Pulmonary artery endothelial cell (primary cell): ENCODE measurements at regions not wholly inside any gene's neighbourhood (a gene's known extent, or its start where the extent isn't known, plus 50 kb on each side); places are given as distances from the start of the nearest gene placed in this dataset.

Experiments used
- DNase-seq: peaks from one replicate; pipeline ENCODE4 v3.0.0-alpha.2; 2011; ENCODE audit warnings: low read depth, low spot score

DNA sequence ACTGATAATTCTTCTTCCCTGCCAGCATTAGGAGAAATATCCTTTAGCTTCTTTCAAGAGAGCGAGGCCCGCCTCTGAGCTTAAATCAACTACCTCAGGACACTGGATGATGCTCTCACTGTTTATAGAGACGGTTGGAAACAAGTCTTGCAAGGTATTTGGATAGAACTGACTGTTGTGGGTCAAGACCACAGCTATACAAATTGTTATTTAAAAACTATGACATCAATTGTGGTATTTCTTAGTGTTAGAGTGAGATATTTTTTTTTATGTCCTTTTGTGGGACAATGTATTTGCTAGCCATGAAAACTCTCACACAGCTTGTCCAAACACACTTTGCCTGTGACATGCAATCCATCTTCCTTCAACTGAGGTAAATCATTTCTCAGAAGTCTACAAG, 136.3 kb upstream of the PHACTR1 start:
- no peak for DNase-seq

DNA sequence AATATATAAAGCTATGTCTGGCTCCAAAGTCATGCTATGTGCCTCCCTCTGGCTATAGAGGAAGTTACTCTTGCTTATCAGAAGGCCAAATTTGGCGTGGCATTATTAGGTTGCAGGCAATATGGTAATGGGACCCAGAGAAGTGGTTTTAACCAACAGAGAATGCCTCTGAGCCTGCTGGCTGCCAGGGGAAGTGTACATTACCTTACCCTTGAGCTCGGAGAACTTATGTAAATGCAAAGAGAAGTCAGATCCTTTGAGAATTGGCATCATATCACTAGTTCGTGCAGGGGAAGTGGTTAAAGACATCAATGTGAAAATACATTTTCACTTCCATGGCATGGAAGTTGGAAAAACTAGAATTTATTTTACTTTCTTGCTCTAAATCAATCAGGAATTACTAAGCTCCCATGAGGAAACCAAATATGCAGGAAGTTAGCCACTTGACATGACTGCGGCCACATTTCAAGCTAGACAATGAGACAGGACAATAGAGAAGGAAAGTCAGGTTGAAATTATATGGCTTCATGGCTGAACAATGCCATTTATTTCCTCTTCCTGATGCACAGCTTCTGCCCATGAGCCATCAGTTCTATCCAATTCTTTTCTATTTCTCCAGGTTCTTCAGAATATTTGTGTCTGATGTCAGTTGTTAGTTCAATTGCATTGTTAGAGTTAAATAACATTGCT, 134.0 kb upstream of the PHACTR1 start:
- DNase-seq, result no peak

DNA sequence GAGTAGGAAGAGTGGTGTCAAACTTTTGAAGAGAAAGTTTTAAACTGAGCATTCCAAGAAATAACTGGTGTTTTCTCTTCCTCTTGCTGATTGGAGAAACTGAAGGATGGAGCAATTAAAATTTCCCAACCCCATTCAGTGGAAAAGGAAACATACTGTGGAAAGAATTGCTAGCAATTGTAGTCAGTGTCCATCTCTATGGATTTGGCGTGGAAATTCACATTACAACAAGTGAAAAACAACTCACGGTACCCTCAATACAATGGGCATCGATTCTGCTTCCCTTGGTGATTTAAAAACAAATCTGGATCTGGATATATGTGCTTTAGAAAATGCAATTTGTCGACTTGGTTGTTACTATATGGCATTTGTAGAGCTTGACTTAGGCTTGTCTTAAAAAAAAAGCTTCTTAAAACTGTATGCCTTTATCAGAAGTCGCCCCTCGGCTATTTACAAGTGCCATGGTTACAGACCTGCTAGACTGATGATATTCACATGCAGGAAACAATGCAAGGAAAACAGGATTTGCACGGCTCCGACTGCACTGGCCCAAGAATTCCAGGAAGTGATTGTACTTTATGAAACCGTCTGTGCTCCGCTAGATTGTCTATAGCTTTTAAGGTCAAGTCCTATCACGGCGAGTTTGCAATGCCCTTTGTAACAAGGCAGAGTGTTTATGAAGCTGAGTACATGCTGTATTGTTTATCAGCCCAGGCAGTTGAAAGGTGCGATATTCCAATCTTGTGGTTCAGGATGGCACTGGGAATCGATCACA, 131.7 kb upstream of the PHACTR1 start:
- DNase-seq, result peak; percentile 100

DNA sequence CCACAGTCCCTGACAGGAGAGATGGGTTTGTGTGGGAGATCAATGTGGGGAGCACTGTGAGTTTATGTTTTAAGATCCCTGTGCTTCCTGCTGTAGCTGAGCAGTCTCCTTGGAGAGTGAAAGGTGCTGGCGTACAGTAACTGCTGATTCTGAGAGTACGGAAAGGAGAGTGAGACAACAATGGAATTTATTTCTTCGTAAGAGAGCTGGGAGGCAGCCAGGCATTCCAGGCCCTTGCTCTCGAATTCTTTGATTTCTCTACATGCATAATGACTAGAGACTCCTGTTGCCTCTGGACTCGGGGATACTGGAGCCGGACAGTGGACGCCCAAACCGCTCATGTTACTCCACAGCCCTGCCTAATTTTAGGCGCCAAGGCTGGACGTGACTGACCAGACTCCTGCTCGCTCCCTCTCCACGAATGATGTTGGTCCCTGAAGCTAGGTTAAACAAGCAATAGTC, 131.0 kb upstream of the PHACTR1 start:
- DNase-seq, result peak; percentile 95

DNA sequence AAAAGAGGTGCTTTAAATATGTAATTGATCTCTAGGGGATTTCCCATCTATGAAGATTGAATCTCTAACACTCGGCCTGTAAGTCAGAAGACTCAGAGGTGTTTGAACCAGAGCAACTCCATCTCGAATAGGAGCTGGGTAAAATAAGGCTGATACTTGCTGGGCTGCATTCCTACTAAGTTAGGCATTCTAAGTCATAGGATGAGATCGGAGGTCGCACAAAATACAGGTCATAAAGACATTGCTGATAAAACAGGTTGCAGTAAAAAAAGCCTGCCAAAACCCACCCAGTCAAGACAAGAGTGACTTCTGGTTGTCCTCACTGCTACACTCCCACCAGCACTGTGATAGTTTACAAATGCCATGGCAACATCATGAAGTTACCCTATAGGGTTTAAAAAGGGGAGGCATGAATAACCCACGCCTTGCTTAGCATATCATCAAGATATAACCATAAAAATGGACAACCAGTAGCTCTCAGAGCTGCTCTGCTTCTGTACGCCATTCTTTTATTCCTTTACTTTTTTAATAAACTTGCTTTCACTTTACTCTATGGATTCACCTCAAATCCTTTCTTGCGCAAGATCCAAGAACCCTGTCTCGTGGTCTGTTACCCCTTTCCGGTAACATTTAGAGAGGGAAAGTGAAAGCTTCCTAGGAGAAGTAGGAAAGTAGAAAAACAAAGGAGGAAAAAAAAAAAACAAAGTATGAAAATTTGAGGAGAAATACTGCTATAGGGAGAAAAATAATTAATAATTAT, 129.7 kb upstream of the PHACTR1 start:
- DNase-seq, result no peak

DNA sequence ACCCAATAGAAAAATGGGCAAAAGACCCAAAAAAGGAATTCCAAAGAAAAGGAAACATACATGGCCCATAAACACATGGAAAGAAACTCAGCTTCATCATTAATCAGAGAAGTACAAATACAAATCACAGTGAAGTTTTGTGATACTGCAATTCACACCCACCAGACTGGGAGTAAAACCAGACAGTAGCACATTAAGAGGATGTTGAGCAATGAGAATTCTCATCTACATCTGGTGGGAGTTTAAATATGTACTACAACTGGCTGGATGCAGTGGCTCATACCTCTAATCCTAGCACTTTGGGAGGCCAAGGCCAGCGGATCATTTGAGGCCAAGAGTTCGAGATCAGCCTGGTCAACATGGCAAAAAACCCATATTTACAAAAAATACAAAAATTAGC, 125.7 kb upstream of the PHACTR1 start:
- DNase-seq, result no peak

DNA sequence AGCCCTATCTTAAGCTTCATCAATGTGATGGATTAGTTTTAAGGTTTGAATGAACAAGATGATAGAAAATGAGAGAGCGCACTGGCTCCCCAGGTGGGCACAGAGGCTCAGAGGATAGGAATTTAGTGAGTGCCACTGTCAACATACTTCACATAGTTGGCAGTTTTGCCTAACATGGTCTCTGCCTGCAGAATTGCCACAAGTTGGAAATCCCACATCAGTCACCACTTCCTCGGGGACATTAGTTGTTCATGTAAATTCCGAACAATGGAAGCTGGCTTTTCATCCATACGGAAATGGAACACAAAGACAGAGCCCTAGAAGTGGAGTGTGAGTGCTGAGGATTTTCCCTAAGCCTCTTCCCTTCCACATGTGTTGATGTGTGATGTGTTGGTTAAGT, 123.9 kb upstream of the PHACTR1 start:
- DNase-seq, result no peak

DNA sequence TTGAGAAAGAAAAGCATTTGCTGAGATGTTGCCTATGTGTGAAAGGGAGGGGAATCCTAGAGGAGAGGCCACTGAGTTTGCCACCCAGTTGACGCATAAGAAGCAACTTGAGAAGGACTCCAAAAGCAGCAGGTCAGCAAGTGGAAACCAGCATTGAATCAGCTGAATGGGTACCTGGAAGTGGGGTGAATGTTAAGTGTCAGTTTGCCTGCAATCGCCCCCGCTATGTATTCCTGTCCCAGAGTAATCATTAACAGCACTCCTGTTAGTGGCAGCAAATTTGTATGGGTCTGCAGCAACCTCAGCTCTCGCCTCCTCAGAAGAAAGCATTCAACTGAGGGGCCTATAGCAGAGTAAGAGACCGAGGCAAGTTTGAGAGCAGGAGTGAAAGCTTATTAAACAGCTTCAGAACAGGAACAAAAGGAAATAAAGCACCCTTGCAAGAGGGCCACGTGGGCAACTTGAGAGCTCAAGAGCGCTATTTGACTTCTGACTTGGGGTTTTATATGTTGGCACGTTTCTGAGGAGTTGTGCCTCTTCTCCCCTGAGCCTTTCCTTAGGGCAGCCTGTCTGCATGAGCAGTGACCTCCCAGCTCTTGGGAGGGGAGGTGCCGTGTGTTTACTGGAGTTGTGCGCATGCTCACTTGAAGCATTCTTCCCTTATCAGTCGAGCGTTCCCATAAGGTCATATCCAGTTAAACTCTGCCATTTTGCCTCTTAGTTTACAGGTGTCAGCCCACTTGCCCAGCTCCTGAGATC, 122.6 kb upstream of the PHACTR1 start:
- DNase-seq, result no peak

DNA sequence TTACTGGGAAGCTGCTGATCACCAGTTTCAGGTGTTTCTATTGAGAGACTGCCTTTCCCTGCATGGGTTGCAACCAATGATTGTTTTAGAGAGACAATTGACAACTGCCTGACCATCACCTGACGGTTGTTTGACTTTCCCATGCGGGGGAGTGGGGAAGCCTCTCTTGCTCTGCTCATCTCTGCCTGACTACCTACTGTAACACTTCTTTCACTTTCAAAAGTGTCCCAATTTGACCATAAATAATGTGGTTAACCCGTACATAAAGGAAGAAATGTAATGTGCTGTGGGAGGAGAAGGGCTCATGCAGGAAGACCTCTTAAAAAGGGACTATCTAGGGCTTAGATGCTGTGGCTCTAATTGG, 122.1 kb upstream of the PHACTR1 start:
- no peak for DNase-seq

DNA sequence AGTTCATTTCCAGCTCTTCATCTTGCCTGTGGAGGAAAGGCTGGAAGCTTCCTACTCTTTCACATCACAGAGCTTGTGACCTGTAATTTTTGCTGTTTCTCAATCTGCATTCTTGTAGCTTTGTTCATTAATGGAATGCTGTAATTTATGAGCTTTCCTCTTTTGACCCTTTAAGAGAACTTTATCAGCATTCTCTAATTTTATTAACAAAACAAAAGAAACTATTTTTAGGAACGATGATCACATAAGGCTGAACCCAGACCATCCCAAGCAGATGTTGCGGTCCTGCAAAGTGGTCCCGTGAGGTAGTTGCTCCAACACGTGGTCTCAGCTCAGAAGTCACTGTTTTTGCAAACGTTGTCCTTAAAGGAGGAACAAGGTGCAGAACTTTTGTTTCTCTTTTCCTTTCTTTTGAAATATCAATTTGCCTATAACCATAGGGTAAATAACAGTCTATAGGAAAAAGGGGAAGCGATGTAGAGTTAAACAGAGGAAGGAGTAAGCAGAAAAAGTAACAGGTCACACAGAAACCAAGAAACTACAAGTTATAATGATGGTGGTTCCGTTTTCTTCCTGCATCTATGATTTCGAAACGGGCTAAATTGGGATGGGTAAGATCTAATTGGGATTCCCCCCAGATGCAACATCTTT, 121.3 kb upstream of the PHACTR1 start:
- no peak for DNase-seq

DNA sequence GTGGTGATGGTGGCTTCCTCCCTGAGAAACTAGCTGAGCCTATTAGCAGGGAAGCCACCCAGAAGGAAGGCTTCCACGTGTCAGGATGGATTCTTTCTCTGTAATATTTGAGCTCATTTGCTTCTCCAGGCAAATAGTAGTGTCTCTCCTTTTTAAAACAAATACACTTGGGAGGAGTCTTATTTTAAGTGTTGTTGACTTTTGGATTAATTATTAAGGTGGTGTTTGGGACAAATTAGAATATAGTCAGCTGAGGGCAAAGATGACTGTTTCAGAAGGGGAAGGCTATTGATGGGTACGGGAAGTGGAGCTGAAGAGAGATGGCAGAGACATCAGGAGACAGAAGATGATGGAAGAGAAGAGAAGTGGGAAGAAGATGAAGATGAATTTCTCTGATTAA, 119.8 kb upstream of the PHACTR1 start:
- no peak for DNase-seq

DNA sequence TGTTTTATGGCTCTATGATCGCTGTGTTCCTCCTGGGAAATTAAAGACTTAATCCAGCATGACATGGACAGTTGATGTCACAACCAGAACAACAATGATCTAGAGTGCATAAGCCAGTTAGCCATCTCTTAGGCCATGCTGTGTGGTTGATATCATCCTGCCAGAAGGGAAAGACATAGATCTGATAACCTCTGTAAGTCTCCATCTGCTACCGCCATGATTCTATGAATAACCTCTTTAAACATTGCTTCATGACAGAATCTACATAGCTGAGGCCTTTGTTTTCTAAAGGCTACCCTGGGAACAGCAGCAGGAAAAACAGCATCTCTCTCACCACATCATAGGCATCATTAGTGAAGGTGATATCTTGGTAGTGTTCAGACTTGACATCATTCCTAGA, 117.6 kb upstream of the PHACTR1 start:
- no peak for DNase-seq

DNA sequence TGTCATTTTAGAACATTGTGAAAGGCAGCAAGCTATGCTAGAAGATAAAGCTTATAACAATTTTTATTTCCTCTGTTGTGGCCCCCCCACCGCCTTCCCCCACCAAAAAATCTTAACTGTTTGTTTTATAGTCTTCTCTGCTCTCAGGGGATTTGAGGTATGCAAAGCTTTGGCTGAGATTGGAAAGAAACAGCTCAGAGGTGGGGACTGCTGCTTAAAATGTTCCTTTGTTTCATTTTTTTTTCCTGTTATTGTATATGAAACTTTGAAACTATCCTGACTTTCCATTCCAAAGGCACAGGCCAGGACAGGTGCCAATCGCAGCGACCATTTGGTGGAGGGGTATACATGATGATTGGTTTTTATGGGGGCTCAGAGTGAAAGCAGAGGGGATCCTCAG, 114.7 kb upstream of the PHACTR1 start:
- no peak for DNase-seq

DNA sequence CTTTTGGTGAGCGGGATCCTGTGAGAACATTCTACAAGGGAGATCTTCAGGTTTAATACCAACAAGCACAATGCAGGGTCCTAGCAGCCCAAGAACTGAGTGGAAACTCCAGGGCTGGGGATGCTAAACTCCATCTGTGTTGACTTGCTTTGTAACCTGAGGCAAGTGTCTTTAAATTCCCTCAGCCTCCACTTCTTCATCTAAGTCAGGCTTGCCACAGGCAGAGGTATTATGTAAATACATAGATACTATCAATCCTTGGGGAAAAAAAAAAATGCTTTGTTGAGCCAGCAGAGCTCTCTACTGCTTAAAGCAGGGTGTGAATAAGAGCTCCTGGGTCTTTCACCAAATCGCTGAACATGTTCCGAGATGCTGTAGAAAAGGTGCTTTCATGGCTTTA, 114.2 kb upstream of the PHACTR1 start:
- no peak for DNase-seq

DNA sequence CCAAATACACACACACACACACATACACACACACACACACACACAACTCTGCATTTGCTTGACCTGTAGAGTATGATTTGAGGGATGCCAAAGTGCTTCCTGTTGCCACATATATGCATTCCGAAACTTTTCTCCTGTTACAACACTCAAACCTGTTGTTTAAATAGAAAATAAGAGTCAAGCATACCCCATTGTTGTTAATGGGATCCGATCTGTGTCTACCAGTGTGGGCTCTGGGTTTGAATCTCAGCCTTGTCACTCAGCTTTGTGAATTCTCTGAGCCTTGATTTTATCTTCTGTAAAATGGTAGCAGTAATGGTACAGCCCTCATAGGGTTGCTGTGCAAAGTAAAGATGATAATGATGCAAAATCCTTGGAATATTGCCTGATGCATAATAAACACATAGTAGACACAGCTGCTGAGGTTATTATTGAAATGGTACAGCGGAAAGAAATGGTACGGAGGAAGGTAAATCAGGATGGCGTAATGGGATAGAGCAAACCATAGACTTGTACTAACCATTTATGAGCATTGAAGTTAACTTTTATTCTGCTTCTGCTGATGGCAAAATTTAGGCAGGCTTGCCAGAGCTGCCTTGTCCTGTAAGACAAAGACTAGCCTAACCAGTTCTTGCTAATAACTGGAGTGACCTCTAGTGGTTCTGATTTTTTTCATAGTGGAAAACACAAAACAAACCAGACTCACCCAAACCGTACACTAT, 113.5 kb upstream of the PHACTR1 start:
- DNase-seq, result peak; percentile 85

DNA sequence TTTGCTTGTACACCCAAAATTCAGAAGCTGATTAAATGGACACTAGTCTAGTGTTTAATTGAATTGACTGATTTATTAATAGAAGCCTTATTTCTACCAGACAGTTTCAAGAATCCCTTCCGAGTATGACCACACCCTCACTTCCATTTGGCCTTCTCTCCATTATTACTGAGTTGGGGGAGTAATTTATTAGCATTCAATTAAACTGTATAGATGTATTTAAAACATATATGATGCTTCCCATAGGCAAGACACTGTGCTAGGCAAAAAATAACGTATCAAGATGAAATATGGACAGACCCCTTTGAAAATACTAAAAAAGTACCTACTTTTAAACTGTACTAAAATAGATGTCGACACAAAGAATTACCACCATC, 112.9 kb upstream of the PHACTR1 start:
- DNase-seq, result no peak

DNA sequence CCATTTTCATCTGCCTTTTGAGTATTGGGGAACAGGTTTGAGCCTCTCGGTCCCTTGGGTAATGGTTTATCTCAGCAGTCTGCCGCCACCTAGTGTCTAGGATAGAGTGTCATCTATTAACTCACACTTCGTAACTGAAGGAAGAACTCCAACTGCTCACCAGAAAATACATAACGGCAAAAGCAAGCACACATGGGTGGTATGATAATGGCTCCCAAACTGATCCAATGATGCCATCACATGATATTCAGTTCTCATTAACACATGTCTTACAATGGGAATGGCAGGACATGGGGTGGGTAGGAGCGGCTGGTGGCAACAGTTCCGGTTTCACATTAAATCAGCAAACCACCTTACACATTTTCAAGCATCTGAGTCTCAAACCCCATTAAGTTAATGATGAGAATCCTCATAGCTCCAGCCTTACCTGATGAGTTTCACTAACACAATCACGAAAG, 110.7 kb upstream of the PHACTR1 start:
- peak; percentile 60 for DNase-seq

DNA sequence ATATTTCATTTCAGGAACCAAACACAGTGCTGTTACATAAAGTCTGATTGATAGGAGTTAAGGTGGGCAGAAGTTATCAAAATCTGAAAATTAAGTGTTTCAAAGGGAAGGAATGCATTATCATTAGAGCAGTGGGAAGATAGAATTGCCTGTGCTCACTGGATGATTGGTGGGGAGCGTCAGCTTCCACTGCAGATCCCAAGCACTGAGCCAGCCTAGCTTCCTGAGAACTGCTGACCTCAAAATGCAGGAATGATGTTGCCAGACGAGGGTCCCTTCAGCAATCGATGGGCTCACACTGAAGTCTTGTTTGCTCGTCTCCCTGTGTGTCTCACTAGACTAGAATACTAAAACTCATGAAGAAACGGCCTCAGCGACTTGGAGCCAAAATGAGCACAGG, 110.0 kb upstream of the PHACTR1 start:
- DNase-seq, result no peak

DNA sequence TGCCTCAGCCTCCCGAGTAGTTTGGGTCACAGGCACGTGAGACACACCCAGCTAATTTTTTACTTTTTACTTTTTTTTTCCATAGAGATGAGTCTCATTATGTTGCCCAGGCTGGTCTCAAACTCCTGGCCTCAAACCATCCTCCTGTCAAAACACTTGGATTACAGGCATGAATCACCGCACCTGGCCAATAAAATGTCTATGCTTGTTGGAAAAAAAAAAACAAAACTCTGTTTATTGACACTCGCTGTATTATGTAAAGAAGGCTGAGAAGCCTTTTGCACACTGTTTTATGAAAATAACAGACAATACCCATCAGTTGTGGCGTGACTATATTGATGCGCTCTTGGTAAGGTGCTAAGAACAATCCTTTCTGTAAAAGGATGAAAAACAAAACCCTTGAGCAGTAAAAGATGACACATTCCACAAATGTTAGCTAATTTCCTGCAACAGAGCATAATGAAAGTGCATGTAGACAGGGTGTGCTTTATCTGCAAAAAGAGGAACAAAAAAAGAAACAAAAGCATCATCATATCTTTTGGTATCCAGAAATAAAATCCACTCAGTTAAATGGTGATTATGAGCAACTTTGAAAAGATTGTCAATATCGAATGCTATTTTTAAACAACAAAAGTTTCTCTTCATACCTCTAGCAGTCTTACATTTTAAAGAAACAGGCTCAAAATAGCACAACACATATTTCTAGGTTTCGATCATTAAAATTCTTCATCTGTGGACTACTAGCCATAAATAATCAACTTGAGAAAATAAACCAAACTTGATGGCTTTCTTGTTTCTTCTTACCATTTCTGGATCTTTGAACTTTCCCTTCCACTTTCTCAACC, 108.3 kb upstream of the PHACTR1 start:
- no peak for DNase-seq

DNA sequence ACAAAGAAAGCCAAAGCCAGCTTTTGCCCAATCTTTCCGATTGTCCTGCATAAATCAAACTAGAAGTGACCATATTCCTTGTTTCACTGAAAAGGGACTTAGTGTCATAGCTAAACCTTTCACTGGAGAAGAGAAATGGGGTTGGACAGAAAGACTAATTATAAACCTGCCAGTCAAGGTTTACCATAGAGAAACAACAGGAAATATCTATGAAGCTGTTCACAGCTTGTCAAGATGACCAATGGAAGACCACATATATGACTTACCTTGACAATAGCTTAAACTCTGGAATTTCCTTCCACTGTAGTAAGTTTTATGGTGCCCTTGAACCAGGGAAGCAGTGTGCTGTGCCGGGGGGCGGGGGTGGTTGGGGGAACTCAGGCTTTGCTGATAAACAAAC, 107.7 kb upstream of the PHACTR1 start:
- no peak for DNase-seq
